Kidney (tissue), 13 donors: ENCODE measurements at regions not wholly inside any gene's neighbourhood (a gene's known extent, or its start where the extent isn't known, plus 50 kb on each side); places are given as distances from the start of the nearest gene placed in this dataset.

Source experiments
- DNase-seq, 5 donors: peaks; one replicate each; pipeline ENCODE4 v3.0.0-alpha.2; 2013 to 2020
- FAIRE-seq: peaks from 2 replicates; lab custom pipeline; 2012; peaks lifted over from hg19 to GRCh38; lab: Jason Lieb, UNC
- H3K27ac ChIP-seq, 2 donors: one replicate each; pipeline ENCODE4 v1.7.0; 2013; ENCODE audit warnings: low read depth in 2 of 2, low read length in 2 of 2, inconsistent platforms in 1 of 2
- H3K27me3 ChIP-seq: one replicate; pipeline ENCODE4 v1.7.1; 2013; ENCODE audit warnings: low read length, inconsistent platforms; ENCODE audit not compliant: control insufficient read depth, insufficient read depth
- H3K36me3 ChIP-seq, 3 donors: one replicate each; pipeline versions ENCODE4 v1.7.0 to v1.7.1; 2013; ENCODE audit warnings: low read length in 3 of 3, control low read depth in 1 of 3, inconsistent platforms in 1 of 3; ENCODE audit not compliant: insufficient read depth in 3 of 3, control insufficient read depth in 2 of 3
- H3K4me1 ChIP-seq, 3 donors: one replicate each; pipeline versions ENCODE4 v1.7.0 to v1.7.1; 2013; ENCODE audit warnings: low read length in 3 of 3, inconsistent platforms in 1 of 3, low read depth in 1 of 3; ENCODE audit not compliant: control insufficient read depth in 2 of 3, insufficient read depth in 2 of 3
- H3K4me3 ChIP-seq, 3 donors: one replicate each; pipeline versions ENCODE4 v1.7.0 to v1.8.1; 2013; ENCODE audit warnings: low read length in 3 of 3, control low read depth in 1 of 3, inconsistent platforms in 1 of 3
- H3K9ac ChIP-seq, 3 donors: one replicate each; pipeline versions ENCODE4 v1.7.0 to v1.7.1; 2013; ENCODE audit warnings: low read length in 3 of 3, control low read depth in 1 of 3, inconsistent platforms in 1 of 3
- H3K9me3 ChIP-seq, 3 donors: one replicate each; pipeline versions ENCODE4 v1.7.0 to v1.7.1; 2013; ENCODE audit warnings: low read length in 3 of 3, control low read depth in 1 of 3, inconsistent platforms in 1 of 3; ENCODE audit not compliant: control insufficient read depth in 2 of 3, insufficient read depth in 1 of 3
- CTCF ChIP-seq: IDR thresholded peaks from 3 replicates; pipeline ENCODE4 v1.5.1; 2012; ENCODE audit warnings: mild to moderate bottlenecking, moderate library complexity, borderline replicate concordance; ENCODE audit not compliant: insufficient read depth; ENCODE audit errors: extremely low read depth
- intact Hi-C: fragments of 100-400 bp; cut with DNase I; formaldehyde crosslinking; loops from one replicate; pipeline ENCODE4 v1.11.1; 2022
- donor health status: control.
- donor health status: control.
- donor health status: control.
- donor health status: control.
- donor health status: control.
- donor health status: DM: yes; HTN: yes; CAD: no.
- donor health status: Normal renal cell carcinoma (clear cell type).

GRCh38 chr12:90295858-90296257 lies 587.2 kb upstream of the ATP2B1 start:
- Histone ChIP-seq H3K9me3 (no peaks in the 10 kb centered on the region), H3K4me3 (no peak overlapping the region), H3K4me1 (no peaks in the 10 kb centered on the region), H3K27ac (no peak overlapping the region), H3K9ac (no peak overlapping the region), H3K27me3 (no peaks in the 10 kb centered on the region), H3K36me3 (no peaks in the 10 kb centered on the region)
- DNase-seq: no peak
- no peak for FAIRE-seq
- TF ChIP-seq CTCF: no peak
- intact Hi-C loops: no loop called here

GRCh38 chr12:90292183-90292582 lies 583.5 kb upstream of the ATP2B1 start:
- Histone ChIP-seq H3K27ac (no peak overlapping the region), H3K9ac (no peak overlapping the region), H3K36me3 (no peaks in the 10 kb centered on the region), H3K27me3 (no peaks in the 10 kb centered on the region), H3K4me3 (no peak overlapping the region), H3K4me1 (no peaks in the 10 kb centered on the region), H3K9me3 (peaks cover 0 to 5% (median 0%) of the 10 kb centered on the region in 3 donors)
- no peak for FAIRE-seq
- TF ChIP-seq CTCF: no peak
- DNase-seq: peak in 1 of 5 donors; percentile 23
- intact Hi-C loops: no loop called here

GRCh38 chr12:90290980-90291975 lies 582.6 kb upstream of the ATP2B1 start:
- no peaks in the 10 kb centered on the region for H3K27me3 ChIP-seq
- H3K9me3 ChIP-seq: peaks cover 0 to 5% (median 0%) of the 10 kb centered on the region in 3 donors
- no peaks in the 10 kb centered on the region for H3K36me3 ChIP-seq
- no peak overlapping the region for H3K27ac ChIP-seq
- no peak overlapping the region for H3K4me3 ChIP-seq
- TF ChIP-seq CTCF: no peak
- intact Hi-C loops: no loop called here
- H3K4me1 ChIP-seq: no peaks in the 10 kb centered on the region
- H3K9ac ChIP-seq: no peak overlapping the region
- peak in 2 of 5 donors; percentile 15 to 47 for DNase-seq
- FAIRE-seq: peak; percentile 25
